ENCODE measurements at regions not wholly inside any gene's neighbourhood (a gene's known extent, or its start where the extent isn't known, plus 50 kb on each side); places are given as distances from the start of the nearest gene placed in this dataset.
A peak's percentile ranks its signal among the peaks of the same experiment; 100 is the strongest.

DNA sequence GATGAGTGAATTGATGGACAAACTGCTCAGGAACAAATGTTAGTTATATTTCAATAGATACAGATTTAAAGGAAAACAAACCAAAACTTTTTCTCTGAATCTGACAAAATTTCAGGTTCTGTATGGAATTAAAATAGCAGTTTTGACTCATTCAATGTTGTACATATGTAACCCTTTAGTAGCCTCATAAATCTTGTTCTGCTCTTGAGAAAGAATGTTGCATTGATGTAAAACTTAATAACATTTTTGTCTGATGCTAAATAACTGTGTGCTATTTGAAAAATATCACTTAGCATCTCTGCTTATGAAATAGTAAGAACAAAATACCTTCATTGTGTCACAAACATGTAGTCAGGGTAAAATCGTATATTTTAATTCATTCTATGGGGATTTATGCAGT is 168.9 kb upstream of the NOVA1 start:
- no peaks in the 10 kb centered on the region for H3K9me3 Mint-ChIP-seq (ENCODE audit: unreplicated experiment)
- Histone ChIP-seq H3K27me3 (replicated peaks; ENCODE audit: control insufficient read depth, insufficient read depth, low read length) (no peaks in the 10 kb centered on the region), H3K9me3 (no peaks in the 10 kb centered on the region), H3K36me3 (ENCODE audit: control insufficient read depth, insufficient read depth, low read length) (no peaks in the 10 kb centered on the region), H3K4me3 (ENCODE audit: low read depth, low read length) (no peak overlapping the region), H3K4me1 (no peaks in the 10 kb centered on the region)
- CTCF ChIA-PET: no interaction called here
- intact Hi-C loops (cut with micrococcal nuclease; ENCODE audit: unreplicated experiment): no loop called here
- H3K27me3 Mint-ChIP-seq (ENCODE audit: insufficient read depth, unreplicated experiment): no peaks in the 10 kb centered on the region
- BruUV-seq (replicated peaks): no TSS peak
- peaks cover 6% of the 10 kb centered on the region for H3K4me1 Mint-ChIP-seq (ENCODE audit: low read depth, unreplicated experiment)
- no peak overlapping the region for H3K4me3 Mint-ChIP-seq (ENCODE audit: unreplicated experiment)
- H3K27ac Mint-ChIP-seq (ENCODE audit: unreplicated experiment): no peak overlapping the region
- TF ChIP-seq, protein P1, sequence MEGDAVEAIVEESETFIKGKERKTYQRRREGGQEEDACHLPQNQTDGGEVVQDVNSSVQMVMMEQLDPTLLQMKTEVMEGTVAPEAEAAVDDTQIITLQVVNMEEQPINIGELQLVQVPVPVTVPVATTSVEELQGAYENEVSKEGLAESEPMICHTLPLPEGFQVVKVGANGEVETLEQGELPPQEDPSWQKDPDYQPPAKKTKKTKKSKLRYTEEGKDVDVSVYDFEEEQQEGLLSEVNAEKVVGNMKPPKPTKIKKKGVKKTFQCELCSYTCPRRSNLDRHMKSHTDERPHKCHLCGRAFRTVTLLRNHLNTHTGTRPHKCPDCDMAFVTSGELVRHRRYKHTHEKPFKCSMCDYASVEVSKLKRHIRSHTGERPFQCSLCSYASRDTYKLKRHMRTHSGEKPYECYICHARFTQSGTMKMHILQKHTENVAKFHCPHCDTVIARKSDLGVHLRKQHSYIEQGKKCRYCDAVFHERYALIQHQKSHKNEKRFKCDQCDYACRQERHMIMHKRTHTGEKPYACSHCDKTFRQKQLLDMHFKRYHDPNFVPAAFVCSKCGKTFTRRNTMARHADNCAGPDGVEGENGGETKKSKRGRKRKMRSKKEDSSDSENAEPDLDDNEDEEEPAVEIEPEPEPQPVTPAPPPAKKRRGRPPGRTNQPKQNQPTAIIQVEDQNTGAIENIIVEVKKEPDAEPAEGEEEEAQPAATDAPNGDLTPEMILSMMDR (IDR thresholded peaks at IDR 0.05; ENCODE audit: insufficient read depth in 1 of 2, low read depth in 1 of 2, low read length in 1 of 2, severe bottlenecking in 1 of 2, unreplicated experiment in 1 of 2): no peak
- DNase-seq: no peak
- H3K36me3 Mint-ChIP-seq (ENCODE audit: insufficient read depth, unreplicated experiment): no peaks in the 10 kb centered on the region
- POLR2A ChIA-PET: no interaction called here

DNA sequence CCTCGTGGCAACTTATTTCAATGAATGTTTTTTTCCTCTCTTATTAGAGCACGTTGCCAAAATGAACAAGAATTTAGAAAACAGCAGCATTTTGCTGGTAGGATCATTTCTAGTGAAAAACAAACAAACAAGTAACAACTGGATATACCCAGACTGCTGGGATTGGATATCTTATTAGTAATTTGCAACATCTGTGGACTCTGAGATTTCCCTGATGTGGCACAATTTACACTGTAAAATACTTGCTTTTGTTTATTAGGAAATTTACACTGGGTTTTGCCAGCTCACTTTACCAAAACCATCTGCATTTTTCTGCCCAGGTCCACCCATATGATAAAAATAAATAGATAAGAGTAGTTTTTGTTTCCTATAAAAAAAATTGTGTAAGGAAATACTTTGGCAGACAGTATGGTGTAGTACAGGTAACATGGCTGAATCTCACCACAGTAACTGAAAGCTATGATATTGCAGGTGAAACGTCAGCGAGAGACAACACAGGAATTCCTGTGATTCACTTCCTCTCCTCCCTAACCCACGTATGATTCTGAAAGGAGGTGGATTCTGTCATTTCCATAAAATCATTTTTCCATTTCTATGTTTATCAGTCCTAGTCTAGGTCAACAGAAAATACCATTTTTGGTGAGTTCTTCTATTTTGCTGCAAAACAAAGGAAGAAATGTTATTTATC is 176.2 kb upstream of the NOVA1 start:
- H3K27ac Mint-ChIP-seq (ENCODE audit: unreplicated experiment): no peak overlapping the region

DNA sequence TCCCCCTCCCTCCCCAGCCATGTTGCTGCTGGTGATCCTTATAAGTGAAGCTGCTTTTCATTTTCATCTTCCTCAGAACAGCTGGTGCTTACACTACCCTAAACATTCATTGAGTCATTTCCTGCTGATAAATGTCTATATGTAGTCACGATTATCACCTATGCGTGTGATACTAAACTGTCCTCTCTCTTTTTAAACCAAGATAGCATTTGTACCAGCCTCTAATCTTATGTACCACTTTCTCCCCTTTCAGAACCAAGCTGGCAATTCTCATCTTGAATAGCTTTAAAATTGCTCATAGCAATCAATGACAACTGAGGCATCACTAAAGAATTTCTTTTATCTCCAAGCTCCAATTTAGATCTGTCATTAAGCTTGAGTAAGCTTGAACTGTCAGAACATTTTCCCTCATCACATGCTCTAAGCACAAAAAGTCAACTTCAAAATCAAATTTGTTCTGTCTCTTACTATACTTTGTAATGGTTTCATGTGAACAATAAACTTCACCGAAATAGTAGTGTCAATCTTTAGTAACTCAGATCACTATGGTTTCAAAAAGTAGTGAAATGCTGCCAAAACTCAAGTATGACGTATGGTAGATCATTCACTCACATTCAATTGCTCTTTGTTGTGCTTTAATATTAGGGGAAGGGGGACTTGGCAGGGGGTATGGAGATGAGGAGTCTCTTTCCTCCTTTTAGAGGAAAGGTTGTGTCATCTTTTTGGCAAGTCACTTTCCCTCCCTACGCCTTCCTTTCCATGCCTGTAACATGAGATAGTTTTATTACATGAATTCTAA is 178.1 kb upstream of the NOVA1 start:
- TF ChIP-seq, protein P1 (IDR thresholded peaks at IDR 0.05; ENCODE audit: insufficient read depth in 1 of 2, low read depth in 1 of 2, low read length in 1 of 2, severe bottlenecking in 1 of 2, unreplicated experiment in 1 of 2): no peak
- no peak for DNase-seq
- POLR2A ChIA-PET: no interaction called here
- Mint-ChIP-seq H3K27me3 (ENCODE audit: insufficient read depth, unreplicated experiment) (no peaks in the 10 kb centered on the region), H3K4me1 (ENCODE audit: low read depth, unreplicated experiment) (peaks cover 13% of the 10 kb centered on the region), H3K4me3 (ENCODE audit: unreplicated experiment) (peak overlapping the region; percentile 19), H3K9me3 (ENCODE audit: unreplicated experiment) (no peaks in the 10 kb centered on the region), H3K36me3 (ENCODE audit: insufficient read depth, unreplicated experiment) (no peaks in the 10 kb centered on the region), H3K27ac (ENCODE audit: unreplicated experiment) (no peak overlapping the region)
- no TSS peak for BruUV-seq (replicated peaks)
- CTCF ChIA-PET: interaction anchor here (0.5 kb wide), 1 partner anchor 11 kb away, joined by 3 read pairs; no protein-coding TSS in a partner anchor
- intact Hi-C loops (cut with micrococcal nuclease; ENCODE audit: unreplicated experiment): no loop called here
- Histone ChIP-seq H3K4me1 (no peaks in the 10 kb centered on the region; the same call in 1 of the 2 replicates), H3K4me3 (ENCODE audit: low read depth, low read length) (no peak overlapping the region), H3K9me3 (no peaks in the 10 kb centered on the region), H3K27me3 (replicated peaks; ENCODE audit: control insufficient read depth, insufficient read depth, low read length) (no peaks in the 10 kb centered on the region), H3K36me3 (ENCODE audit: control insufficient read depth, insufficient read depth, low read length) (no peaks in the 10 kb centered on the region)

More for the DNA sequence above, 176.2 kb upstream of the NOVA1 start:
- Histone ChIP-seq H3K4me3 (ENCODE audit: low read depth, low read length) (no peak overlapping the region), H3K4me1 (no peaks in the 10 kb centered on the region; the same call in 1 of the 2 replicates), H3K9me3 (no peaks in the 10 kb centered on the region), H3K36me3 (ENCODE audit: control insufficient read depth, insufficient read depth, low read length) (no peaks in the 10 kb centered on the region), H3K27me3 (replicated peaks; ENCODE audit: control insufficient read depth, insufficient read depth, low read length) (no peaks in the 10 kb centered on the region)
- DNase-seq: no peak
- intact Hi-C loops (cut with micrococcal nuclease; ENCODE audit: unreplicated experiment): no loop called here
- no TSS peak for BruUV-seq (replicated peaks)
- Mint-ChIP-seq H3K4me1 (ENCODE audit: low read depth, unreplicated experiment) (peaks cover 13% of the 10 kb centered on the region), H3K27me3 (ENCODE audit: insufficient read depth, unreplicated experiment) (no peaks in the 10 kb centered on the region), H3K36me3 (ENCODE audit: insufficient read depth, unreplicated experiment) (no peaks in the 10 kb centered on the region), H3K4me3 (ENCODE audit: unreplicated experiment) (no peak overlapping the region), H3K9me3 (ENCODE audit: unreplicated experiment) (no peaks in the 10 kb centered on the region)
- CTCF ChIA-PET: no interaction called here
- POLR2A ChIA-PET: no interaction called here
- TF ChIP-seq, protein P1 (IDR thresholded peaks at IDR 0.05; ENCODE audit: insufficient read depth in 1 of 2, low read depth in 1 of 2, low read length in 1 of 2, severe bottlenecking in 1 of 2, unreplicated experiment in 1 of 2): no peak

Measured in Caco-2 (cell line).